A673 (cell line): ENCODE measurements at regions not wholly inside any gene's neighbourhood (a gene's known extent, or its start where the extent isn't known, plus 50 kb on each side); places are given as distances from the start of the nearest gene placed in this dataset.

Experiments
- BruUV-seq: library from RNA; stranded (reverse); fragments of 400-500 nt; replicated peaks from 2 replicates; lab custom pipeline; 2021; lab: Mats Ljungman, UMichigan
- CTCF ChIA-PET: fragments of 300-600 bp; sonication (Branson Sonifier 250); formaldehyde crosslinking; loops from one replicate; lab custom pipeline; 2022; ENCODE audit warnings: antibody characterized with exemption; lab: Charles Lee
- POLR2A ChIA-PET: fragments of 300-600 bp; sonication (Branson Sonifier 250); formaldehyde crosslinking; loops from one replicate; lab custom pipeline; 2022; ENCODE audit warnings: antibody characterized with exemption; ENCODE audit not compliant: low non-redundant PET; lab: Charles Lee
- DNase-seq: peaks from one replicate; pipeline ENCODE4 v3.0.0-alpha.2; 2015; ENCODE audit warnings: low spot score
- H3K27ac ChIP-seq: fragments of 200-600 bp; sonication (generic); 2 replicates; pipeline ENCODE4 v1.5.1; 2016; ENCODE audit warnings: mixed run types, low read depth, mild to moderate bottlenecking, mixed read lengths, antibody characterized with exemption, low read length; ENCODE audit not compliant: poor library complexity, severe bottlenecking
- H3K27me3 ChIP-seq: fragments of 200-600 bp; sonication (generic); replicated peaks from 2 replicates; pipeline ENCODE4 v1.6.1; 2017; ENCODE audit warnings: mixed run types, low read depth, mild to moderate bottlenecking, mixed read lengths, antibody characterized with exemption, low read length; ENCODE audit not compliant: insufficient read depth, poor library complexity
- H3K36me3 ChIP-seq: fragments of 200-600 bp; sonication (generic); 2 replicates; pipeline ENCODE4 v1.6.1; 2016; ENCODE audit warnings: mixed run types, mild to moderate bottlenecking, mixed read lengths, antibody characterized with exemption, low read length; ENCODE audit not compliant: insufficient read depth, poor library complexity, severe bottlenecking
- H3K4me1 ChIP-seq: fragments of 200-600 bp; sonication (generic); 2 replicates; pipeline ENCODE4 v1.6.1; 2017; ENCODE audit warnings: mixed run types, mild to moderate bottlenecking, mixed read lengths, antibody characterized with exemption, low read length; ENCODE audit not compliant: insufficient read depth, poor library complexity, severe bottlenecking
- H3K4me3 ChIP-seq: fragments of 200-600 bp; sonication (generic); 2 replicates; pipeline ENCODE4 v1.5.1; 2016; ENCODE audit warnings: low read depth, mixed run types, mild to moderate bottlenecking, mixed read lengths, low read length; ENCODE audit not compliant: poor library complexity, severe bottlenecking
- H3K9me3 ChIP-seq: fragments of 200-600 bp; sonication (generic); 2 replicates; pipeline ENCODE4 v1.6.1; 2016; ENCODE audit warnings: mixed run types, low read depth, mild to moderate bottlenecking, mixed read lengths, antibody characterized with exemption, low read length; ENCODE audit not compliant: poor library complexity, severe bottlenecking
- EZH2 ChIP-seq: fragments of 200-600 bp; sonication (generic); IDR thresholded peaks from 2 replicates; pipeline ENCODE4 v1.6.1; 2017; ENCODE audit warnings: borderline replicate concordance, low read depth, mild to moderate bottlenecking, mixed read lengths, antibody characterized with exemption, low read length; ENCODE audit not compliant: poor library complexity, severe bottlenecking
- intact Hi-C: fragments of 100-400 bp; cut with micrococcal nuclease; formaldehyde crosslinking; loops from one replicate; pipeline ENCODE4 v1.10.0; 2022; ENCODE audit not compliant: unreplicated experiment
- TF ChIP-seq, protein P1 (sequence below): fragments of 300-800, 200-600 bp; sonication (generic); conservative IDR thresholded peaks from 2 replicates; pipeline ENCODE4 v1.5.1; 2017; ENCODE audit warnings: low read depth, mild to moderate bottlenecking, antibody characterized with exemption, low read length, moderate library complexity, mixed read lengths

- Histone ChIP-seq H3K9me3 (no peaks in the 10 kb centered on the region), H3K36me3 (no peaks in the 10 kb centered on the region), H3K27me3 (no peaks in the 10 kb centered on the region), H3K4me1 (no peaks in the 10 kb centered on the region), H3K27ac (no peak overlapping the region), H3K4me3 (no peak overlapping the region)
- ChIA-PET POLR2A (no interaction called here), CTCF (no interaction called here)
- intact Hi-C loops: no loop called here
- TF ChIP-seq, protein P1, sequence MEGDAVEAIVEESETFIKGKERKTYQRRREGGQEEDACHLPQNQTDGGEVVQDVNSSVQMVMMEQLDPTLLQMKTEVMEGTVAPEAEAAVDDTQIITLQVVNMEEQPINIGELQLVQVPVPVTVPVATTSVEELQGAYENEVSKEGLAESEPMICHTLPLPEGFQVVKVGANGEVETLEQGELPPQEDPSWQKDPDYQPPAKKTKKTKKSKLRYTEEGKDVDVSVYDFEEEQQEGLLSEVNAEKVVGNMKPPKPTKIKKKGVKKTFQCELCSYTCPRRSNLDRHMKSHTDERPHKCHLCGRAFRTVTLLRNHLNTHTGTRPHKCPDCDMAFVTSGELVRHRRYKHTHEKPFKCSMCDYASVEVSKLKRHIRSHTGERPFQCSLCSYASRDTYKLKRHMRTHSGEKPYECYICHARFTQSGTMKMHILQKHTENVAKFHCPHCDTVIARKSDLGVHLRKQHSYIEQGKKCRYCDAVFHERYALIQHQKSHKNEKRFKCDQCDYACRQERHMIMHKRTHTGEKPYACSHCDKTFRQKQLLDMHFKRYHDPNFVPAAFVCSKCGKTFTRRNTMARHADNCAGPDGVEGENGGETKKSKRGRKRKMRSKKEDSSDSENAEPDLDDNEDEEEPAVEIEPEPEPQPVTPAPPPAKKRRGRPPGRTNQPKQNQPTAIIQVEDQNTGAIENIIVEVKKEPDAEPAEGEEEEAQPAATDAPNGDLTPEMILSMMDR: no peak
- no peak for TF ChIP-seq EZH2
- BruUV-seq: no TSS peak
- DNase-seq: no peak
These were observed 551.8 kb upstream of the ZNF608 start for GRCh38 chr5:125298258-125298657.

GRCh38 chr5:125298746-125299379, 552.4 kb upstream of the ZNF608 start:
- TF ChIP-seq EZH2: no peak
- TF ChIP-seq, protein P1: no peak
- H3K27me3 ChIP-seq: no peaks in the 10 kb centered on the region
- ChIA-PET POLR2A (no interaction called here), CTCF (no interaction called here)
- BruUV-seq: no TSS peak
- no peaks in the 10 kb centered on the region for H3K36me3 ChIP-seq
- H3K4me1 ChIP-seq: no peaks in the 10 kb centered on the region
- DNase-seq: no peak
- no peak overlapping the region for H3K27ac ChIP-seq
- no peak overlapping the region for H3K4me3 ChIP-seq
- intact Hi-C loops: no loop called here
- no peaks in the 10 kb centered on the region for H3K9me3 ChIP-seq

- no TSS peak for BruUV-seq
- Histone ChIP-seq H3K27me3 (no peaks in the 10 kb centered on the region), H3K4me3 (no peak overlapping the region), H3K36me3 (no peaks in the 10 kb centered on the region), H3K9me3 (no peaks in the 10 kb centered on the region), H3K27ac (no peak overlapping the region), H3K4me1 (no peaks in the 10 kb centered on the region)
- no peak for DNase-seq
- ChIA-PET CTCF (no interaction called here), POLR2A (no interaction called here)
- TF ChIP-seq, protein P1: no peak
- TF ChIP-seq EZH2: no peak
- intact Hi-C loops: no loop called here
These were observed 555.3 kb upstream of the ZNF608 start for GRCh38 chr5:125301711-125302110.
